Thoracic aorta (tissue), 2 donors: ENCODE measurements at regions not wholly inside any gene's neighbourhood (a gene's known extent, or its start where the extent isn't known, plus 50 kb on each side); places are given as distances from the start of the nearest gene placed in this dataset.

Source experiments
- ATAC-seq: fragments of 150-250 bp; one replicate; pipeline ENCODE4 v1.8.0; 2017; ENCODE audit warnings: low read depth; ENCODE audit not compliant: insufficient number of reproducible peaks, low FRiP score
- DNase-seq: peaks from one replicate; pipeline ENCODE4 v3.0.0-alpha.2; 2020; ENCODE audit warnings: low spot score
- H3K27ac ChIP-seq, 2 donors: fragments of 200-600 bp; sonication (generic); 1 replicate in 1 of 2; 2 replicates in 1 of 2; pipeline ENCODE4 v1.5.1; 2016; ENCODE audit warnings: mild to moderate bottlenecking in 2 of 2, moderate library complexity in 2 of 2
- H3K27me3 ChIP-seq: fragments of 200-600 bp; sonication (generic); replicated peaks from 2 replicates; pipeline ENCODE4 v1.6.0; 2016; ENCODE audit warnings: mild to moderate bottlenecking; ENCODE audit not compliant: insufficient read depth
- H3K36me3 ChIP-seq: fragments of 200-600 bp; sonication (generic); one replicate; pipeline ENCODE4 v1.5.1; 2016
- H3K4me1 ChIP-seq, 2 donors: fragments of 200-600 bp; sonication (generic); 1 replicate in 1 of 2; 2 replicates in 1 of 2; pipeline versions ENCODE4 v1.5.1 to v1.6.0; 2016; ENCODE audit warnings: low read depth in 2 of 2, mild to moderate bottlenecking in 1 of 2; ENCODE audit not compliant: control insufficient read depth in 1 of 2
- H3K4me3 ChIP-seq: fragments of 200-600 bp; sonication (generic); 2 replicates; pipeline ENCODE4 v1.5.1; 2016; ENCODE audit warnings: mild to moderate bottlenecking
- H3K9me3 ChIP-seq: fragments of 200-600 bp; sonication (generic); 2 replicates; pipeline ENCODE4 v1.5.1; 2016
- CTCF ChIP-seq: fragments of 200-600 bp; sonication (generic); IDR thresholded peaks from one replicate; pipeline ENCODE4 v1.5.1; 2019; ENCODE audit warnings: antibody characterized with exemption

GRCh38 chr3:18295171-18295920 is 129.8 kb downstream of the SATB1 start:
- ATAC-seq, result no peak
- H3K27ac ChIP-seq, result no peak overlapping the region
- no peaks in the 10 kb centered on the region for H3K27me3 ChIP-seq
- TF ChIP-seq CTCF, result no peak
- no peaks in the 10 kb centered on the region for H3K4me1 ChIP-seq
- DNase-seq, result no peak
- H3K36me3 ChIP-seq, result no peaks in the 10 kb centered on the region
- H3K4me3 ChIP-seq, result no peak overlapping the region
- H3K9me3 ChIP-seq, result peaks cover 3% of the 10 kb centered on the region

GRCh38 chr3:18290157-18290556 is 135.0 kb downstream of the SATB1 start:
- no peaks in the 10 kb centered on the region for H3K4me1 ChIP-seq
- no peak overlapping the region for H3K27ac ChIP-seq
- DNase-seq (no peak), ATAC-seq (no peak)
- no peak for TF ChIP-seq CTCF
- no peaks in the 10 kb centered on the region for H3K36me3 ChIP-seq
- no peak overlapping the region for H3K4me3 ChIP-seq
- H3K9me3 ChIP-seq, result no peaks in the 10 kb centered on the region
- no peaks in the 10 kb centered on the region for H3K27me3 ChIP-seq

GRCh38 chr3:18288243-18288642 is 136.9 kb downstream of the SATB1 start:
- Histone ChIP-seq H3K9me3 (no peaks in the 10 kb centered on the region), H3K4me3 (no peak overlapping the region), H3K4me1 (no peaks in the 10 kb centered on the region), H3K27me3 (no peaks in the 10 kb centered on the region), H3K27ac (no peak overlapping the region), H3K36me3 (no peaks in the 10 kb centered on the region)
- DNase-seq, result no peak
- no peak for ATAC-seq
- TF ChIP-seq CTCF, result no peak

GRCh38 chr3:18284716-18285115 is 140.4 kb downstream of the SATB1 start:
- no peaks in the 10 kb centered on the region for H3K36me3 ChIP-seq
- TF ChIP-seq CTCF, result no peak

GRCh38 chr3:18283680-18284079 is 141.5 kb downstream of the SATB1 start:
- Histone ChIP-seq H3K27me3 (no peaks in the 10 kb centered on the region), H3K27ac (no peak overlapping the region), H3K36me3 (no peaks in the 10 kb centered on the region), H3K4me3 (no peak overlapping the region), H3K9me3 (no peaks in the 10 kb centered on the region), H3K4me1 (no peaks in the 10 kb centered on the region)
- TF ChIP-seq CTCF, result no peak
- no peak for DNase-seq
- ATAC-seq, result no peak

More at GRCh38 chr3:18284716-18285115, 140.4 kb downstream of the SATB1 start:
- Histone ChIP-seq H3K9me3 (no peaks in the 10 kb centered on the region), H3K4me3 (no peak overlapping the region), H3K27ac (no peak overlapping the region), H3K27me3 (no peaks in the 10 kb centered on the region), H3K4me1 (no peaks in the 10 kb centered on the region)
- DNase-seq (no peak), ATAC-seq (no peak)
